ENCODE measurements at regions not wholly inside any gene's neighbourhood (a gene's known extent, or its start where the extent isn't known, plus 50 kb on each side); places are given as distances from the start of the nearest gene placed in this dataset.

- no peak for DNase-seq
- H3K4me1 ChIP-seq = no peaks in the 10 kb centered on the region
- no peaks in the 10 kb centered on the region for H3K9me3 ChIP-seq
- H3K36me3 ChIP-seq = no peaks in the 10 kb centered on the region
- no peak overlapping the region for H3K27ac ChIP-seq
- no peak for TF ChIP-seq CTCF (IDR thresholded peaks at IDR 0.05)
- no peaks in the 10 kb centered on the region for H3K27me3 ChIP-seq
- H3K4me3 ChIP-seq = no peak overlapping the region
- intact Hi-C loops (cut with DNase I; ENCODE audit: low total_unique reads) = no loop called here
These were observed 183.3 kb upstream of the BTBD3 start for GRCh38 chr20:11734431-11734830.

GRCh38 chr20:11738852-11739251 lies 178.8 kb upstream of the BTBD3 start:
- intact Hi-C loops (cut with DNase I; ENCODE audit: low total_unique reads) = no loop called here
- no peaks in the 10 kb centered on the region for H3K4me1 ChIP-seq
- TF ChIP-seq CTCF (IDR thresholded peaks at IDR 0.05) = no peak

GRCh38 chr20:11740975-11741374 lies 176.7 kb upstream of the BTBD3 start:
- no peaks in the 10 kb centered on the region for H3K4me1 ChIP-seq
- H3K27me3 ChIP-seq = no peaks in the 10 kb centered on the region
- no peak overlapping the region for H3K4me3 ChIP-seq
- H3K36me3 ChIP-seq = no peaks in the 10 kb centered on the region
- no peak overlapping the region for H3K27ac ChIP-seq
- intact Hi-C loops (cut with DNase I; ENCODE audit: low total_unique reads) = no loop called here
- no peaks in the 10 kb centered on the region for H3K9me3 ChIP-seq
- no peak for DNase-seq
- no peak for TF ChIP-seq CTCF (IDR thresholded peaks at IDR 0.05)

More at GRCh38 chr20:11738852-11739251, 178.8 kb upstream of the BTBD3 start:
- Histone ChIP-seq H3K4me3 (no peak overlapping the region), H3K36me3 (no peaks in the 10 kb centered on the region), H3K9me3 (no peaks in the 10 kb centered on the region), H3K27me3 (no peaks in the 10 kb centered on the region), H3K27ac (no peak overlapping the region)
- DNase-seq = no peak

GRCh38 chr20:11745145-11745544 lies 172.5 kb upstream of the BTBD3 start:
- Histone ChIP-seq H3K9me3 (no peaks in the 10 kb centered on the region), H3K27me3 (no peaks in the 10 kb centered on the region), H3K4me1 (no peaks in the 10 kb centered on the region), H3K4me3 (no peak overlapping the region), H3K27ac (no peak overlapping the region), H3K36me3 (no peaks in the 10 kb centered on the region)
- no peak for TF ChIP-seq CTCF (IDR thresholded peaks at IDR 0.05)
- DNase-seq = no peak
- intact Hi-C loops (cut with DNase I; ENCODE audit: low total_unique reads) = no loop called here

GRCh38 chr20:11748436-11748835 lies 169.3 kb upstream of the BTBD3 start:
- intact Hi-C loops (cut with DNase I; ENCODE audit: low total_unique reads) = no loop called here
- no peak overlapping the region for H3K27ac ChIP-seq
- no peaks in the 10 kb centered on the region for H3K27me3 ChIP-seq
- DNase-seq = no peak
- no peak for TF ChIP-seq CTCF (IDR thresholded peaks at IDR 0.05)
- H3K9me3 ChIP-seq = no peaks in the 10 kb centered on the region
- no peak overlapping the region for H3K4me3 ChIP-seq
- no peaks in the 10 kb centered on the region for H3K4me1 ChIP-seq
- H3K36me3 ChIP-seq = no peaks in the 10 kb centered on the region

- Histone ChIP-seq H3K9me3 (no peaks in the 10 kb centered on the region), H3K4me3 (no peak overlapping the region), H3K4me1 (no peaks in the 10 kb centered on the region), H3K36me3 (no peaks in the 10 kb centered on the region), H3K27ac (no peak overlapping the region), H3K27me3 (no peaks in the 10 kb centered on the region)
- no peak for TF ChIP-seq CTCF (IDR thresholded peaks at IDR 0.05)
- DNase-seq = no peak
- intact Hi-C loops (cut with DNase I; ENCODE audit: low total_unique reads) = no loop called here
These were observed 165.4 kb upstream of the BTBD3 start for GRCh38 chr20:11752336-11752735.

All from tibial artery (tissue), 4 donors.